HG03039 (cell line): ENCODE measurements at regions not wholly inside any gene's neighbourhood (a gene's known extent, or its start where the extent isn't known, plus 50 kb on each side); places are given as distances from the start of the nearest gene placed in this dataset.

Source experiments
- ATAC-seq: cut with Tn5 transposase; IDR thresholded peaks from one replicate; pipeline ENCODE4 v1.9.1; 2021; ENCODE audit warnings: mild to moderate bottlenecking, moderate library complexity; ENCODE audit not compliant: unreplicated experiment

DNA sequence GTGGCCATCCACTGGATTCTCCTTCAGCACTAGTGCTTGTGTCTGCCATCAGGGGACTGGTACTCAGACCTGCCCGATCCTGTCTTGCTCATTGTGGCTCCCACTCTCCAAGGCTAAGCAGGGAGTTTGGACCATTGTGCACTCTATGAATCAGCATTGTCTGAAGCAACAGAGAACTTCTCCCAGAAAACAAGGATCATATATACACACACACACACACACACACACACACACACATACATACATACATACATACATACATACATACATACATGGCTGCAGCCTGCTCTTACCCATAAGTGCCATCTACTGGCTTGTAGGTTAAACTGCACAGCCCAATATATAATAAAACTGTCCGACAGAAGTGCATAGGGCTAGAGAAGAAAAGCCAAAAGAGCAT is 345.3 kb upstream of the LCORL start:
- ATAC-seq = peak; percentile 85

DNA sequence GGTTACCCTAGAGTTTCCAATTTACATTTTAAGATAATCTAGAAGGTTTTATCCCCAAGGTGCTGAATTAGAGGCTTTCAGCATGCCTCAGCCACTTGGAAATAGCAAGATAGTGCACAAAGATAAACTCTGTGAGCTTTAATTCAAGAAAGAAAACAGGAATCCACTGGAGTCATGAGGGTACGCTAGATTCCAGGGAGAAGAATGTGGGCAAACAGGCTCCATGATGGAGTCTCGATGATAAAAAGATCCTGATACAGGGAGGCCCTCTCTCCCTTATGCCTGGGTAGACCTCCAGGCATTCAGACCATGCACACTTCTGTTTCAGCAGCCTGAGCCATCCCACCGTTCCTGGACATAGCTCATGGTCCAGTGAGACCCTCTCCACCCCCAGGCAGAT is 344.6 kb upstream of the LCORL start:
- no peak for ATAC-seq

- no peak for ATAC-seq
These were observed 322.0 kb upstream of the LCORL start for GRCh38 chr4:18343581-18343980.

DNA sequence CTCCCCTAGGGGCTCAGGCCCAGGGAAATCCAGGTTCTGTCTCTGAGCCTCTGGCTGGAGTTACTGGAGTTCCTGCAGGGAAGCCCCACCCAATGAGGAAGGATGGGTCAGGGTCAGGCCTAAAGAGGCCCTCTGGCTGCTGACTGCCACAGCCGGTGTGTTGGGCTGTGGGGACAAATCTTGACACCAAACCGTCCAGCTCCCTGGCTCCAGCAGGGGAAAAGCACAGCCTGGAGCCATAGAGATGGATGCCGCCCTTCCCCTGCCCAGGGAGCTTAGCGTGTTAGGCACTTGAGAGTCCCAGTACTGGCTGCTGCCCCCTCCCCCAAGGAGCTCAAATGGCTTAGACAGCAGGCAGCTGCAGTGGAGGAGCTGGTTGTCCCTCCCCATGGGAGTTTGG is 321.3 kb upstream of the LCORL start:
- no peak for ATAC-seq

- no peak for ATAC-seq
These were observed 300.5 kb upstream of the LCORL start for GRCh38 chr4:18321956-18322530.

GRCh38 chr4:18319431-18319830 is 297.9 kb upstream of the LCORL start:
- no peak for ATAC-seq

DNA sequence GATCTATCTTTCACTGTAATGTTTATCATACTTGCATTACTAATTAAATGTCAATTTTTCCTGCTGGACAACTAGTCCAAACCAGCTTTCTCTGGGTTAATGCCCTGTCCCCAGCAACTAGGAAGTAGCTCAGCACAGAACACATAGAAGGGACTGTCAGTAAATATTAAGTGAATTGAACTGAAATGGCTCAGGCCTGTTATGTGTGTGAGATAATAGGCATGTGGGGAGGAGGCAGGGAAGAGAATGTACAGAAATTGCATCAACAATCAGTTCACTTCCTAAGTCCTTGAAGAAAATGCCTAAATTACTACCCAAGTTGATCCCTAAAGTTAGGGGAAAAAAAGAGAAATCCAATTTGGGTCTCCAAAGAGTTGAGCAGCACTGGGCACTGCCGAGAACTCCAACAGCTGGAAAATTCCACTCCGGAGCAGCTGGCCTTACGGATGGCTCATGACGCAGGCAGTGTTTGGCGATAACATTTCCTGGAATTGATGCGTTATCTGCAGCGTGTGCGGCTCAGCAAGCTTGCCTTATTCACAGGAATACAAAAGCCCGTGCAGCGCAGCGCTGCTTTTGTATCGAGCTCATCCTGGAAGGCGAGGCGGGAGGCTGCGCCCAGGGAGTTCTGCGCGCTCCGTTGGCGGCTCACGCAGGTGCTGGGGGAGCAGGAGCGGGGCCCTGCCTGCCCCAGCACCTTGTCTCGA is 297.3 kb upstream of the LCORL start:
- ATAC-seq = no peak

DNA sequence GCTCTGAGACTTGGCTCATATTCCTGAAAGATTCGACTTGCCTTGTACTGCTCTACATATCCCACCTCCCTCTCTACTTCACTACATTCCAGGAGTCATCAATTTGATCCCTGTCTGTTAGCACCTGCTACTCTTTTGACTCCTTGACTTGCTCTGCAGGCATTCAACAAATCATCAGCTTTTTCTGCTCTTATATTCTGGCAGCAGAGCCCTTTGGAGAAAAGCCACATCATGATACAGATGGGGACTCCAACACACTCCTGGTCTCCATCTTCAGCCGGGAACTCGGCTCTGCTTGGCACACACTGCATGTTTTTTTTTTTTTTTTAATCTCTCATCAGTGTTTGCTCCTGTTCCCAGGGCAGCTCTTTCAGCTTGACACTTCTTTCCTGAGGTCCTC is 293.2 kb upstream of the LCORL start:
- no peak for ATAC-seq

DNA sequence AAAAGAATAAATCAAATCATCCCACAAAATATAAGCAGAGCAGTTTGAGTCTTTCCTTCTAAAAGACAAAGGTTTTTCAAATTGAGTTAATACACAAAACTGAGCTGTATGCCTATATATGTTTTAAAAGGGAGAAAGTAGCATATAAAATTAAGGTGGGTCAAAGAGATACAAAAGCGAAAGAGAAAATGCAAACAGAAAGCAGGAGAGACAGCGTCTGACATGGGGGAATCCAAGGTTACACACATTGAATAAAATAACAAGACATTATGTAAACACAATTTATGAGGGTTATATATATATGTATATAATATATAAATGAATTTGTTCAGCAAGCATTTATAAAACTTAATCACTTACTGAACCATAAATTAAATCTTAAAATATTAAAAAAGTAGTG is 276.1 kb upstream of the LCORL start:
- no peak for ATAC-seq

- no peak for ATAC-seq
These were observed 274.9 kb upstream of the LCORL start for GRCh38 chr4:18296411-18296810.

DNA sequence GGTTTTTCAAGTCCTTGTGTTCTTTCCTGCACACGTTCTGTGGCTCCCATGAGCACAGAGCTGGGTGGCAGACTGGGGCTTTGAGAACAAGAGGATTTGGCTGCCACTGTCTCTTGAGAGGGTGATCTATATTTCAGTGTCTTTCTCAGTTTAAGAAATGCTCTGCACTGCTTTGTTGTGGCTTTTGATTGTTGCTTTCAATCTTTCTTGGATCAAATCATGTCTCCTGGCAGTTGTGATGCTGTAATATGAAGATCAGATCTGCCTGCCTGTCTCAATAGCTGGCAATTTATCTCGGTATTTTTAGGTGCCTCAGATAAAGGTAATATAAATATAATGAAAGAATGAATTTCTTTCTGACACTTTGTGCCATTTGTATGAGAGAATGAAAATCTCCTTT is 273.3 kb upstream of the LCORL start:
- ATAC-seq = no peak

GRCh38 chr4:18294021-18294420 is 272.5 kb upstream of the LCORL start:
- no peak for ATAC-seq

- ATAC-seq = no peak
These were observed 270.9 kb upstream of the LCORL start for GRCh38 chr4:18292411-18292810.

DNA sequence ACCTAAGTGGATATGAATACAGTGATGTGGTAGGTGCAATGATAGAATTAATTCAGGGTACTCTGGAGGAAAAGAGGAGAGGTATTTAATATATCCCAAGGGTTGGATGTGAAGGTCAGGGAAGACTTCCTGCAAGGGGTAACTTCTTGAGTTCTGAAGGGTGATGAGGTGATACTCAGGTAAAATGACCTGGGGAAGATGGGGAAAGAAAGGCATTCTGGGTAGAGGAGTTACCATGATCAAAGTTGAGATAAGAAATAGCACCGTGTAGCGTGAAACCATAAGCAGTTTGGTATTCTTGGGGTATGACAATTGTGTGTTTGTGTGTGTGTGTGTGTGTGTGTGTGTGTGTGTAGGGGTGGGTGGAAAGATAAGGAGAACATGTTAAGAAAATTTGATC is 270.4 kb upstream of the LCORL start:
- no peak for ATAC-seq

DNA sequence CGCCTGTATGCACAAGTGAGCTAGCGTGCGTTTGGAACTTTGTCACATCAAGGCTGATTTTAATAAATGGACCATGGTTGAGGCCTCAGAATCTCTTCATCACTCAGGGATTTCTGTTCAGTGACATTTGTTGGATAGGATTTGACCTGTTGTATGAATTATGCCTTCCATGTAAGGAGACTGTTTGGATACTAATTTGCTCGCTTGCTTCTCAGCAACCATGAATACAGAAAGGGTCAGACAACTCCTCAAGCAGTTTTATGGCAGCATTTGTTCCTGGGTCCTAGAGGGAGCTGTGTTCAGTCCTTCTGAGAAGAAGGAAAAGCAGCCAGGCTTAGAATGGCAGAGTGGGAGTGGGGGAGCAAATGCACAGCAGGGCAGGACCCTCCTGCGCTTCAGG is 269.7 kb upstream of the LCORL start:
- ATAC-seq = no peak

- ATAC-seq = no peak
These were observed 263.8 kb upstream of the LCORL start for GRCh38 chr4:18285357-18285756.

- ATAC-seq = no peak
These were observed 256.7 kb upstream of the LCORL start for GRCh38 chr4:18278244-18278643.

DNA sequence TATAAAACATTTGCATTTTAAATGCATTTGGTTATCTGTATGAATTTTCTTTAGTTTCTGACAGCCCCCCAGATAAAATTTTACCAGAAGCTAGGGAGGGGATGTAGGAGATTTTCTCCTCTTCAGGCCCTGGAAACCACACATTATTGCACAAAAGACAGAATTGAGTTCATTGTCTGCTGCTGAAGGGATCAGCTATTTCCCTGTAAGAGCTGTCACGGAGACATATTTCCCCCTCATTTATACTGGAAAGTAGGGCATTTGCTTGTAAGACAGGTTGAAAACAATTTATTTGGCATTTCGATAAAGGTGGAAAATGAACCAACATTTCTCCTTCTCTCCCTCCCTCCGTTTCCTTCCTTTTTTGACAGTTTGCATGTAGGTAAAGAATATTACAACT is 241.3 kb upstream of the LCORL start:
- ATAC-seq = no peak

DNA sequence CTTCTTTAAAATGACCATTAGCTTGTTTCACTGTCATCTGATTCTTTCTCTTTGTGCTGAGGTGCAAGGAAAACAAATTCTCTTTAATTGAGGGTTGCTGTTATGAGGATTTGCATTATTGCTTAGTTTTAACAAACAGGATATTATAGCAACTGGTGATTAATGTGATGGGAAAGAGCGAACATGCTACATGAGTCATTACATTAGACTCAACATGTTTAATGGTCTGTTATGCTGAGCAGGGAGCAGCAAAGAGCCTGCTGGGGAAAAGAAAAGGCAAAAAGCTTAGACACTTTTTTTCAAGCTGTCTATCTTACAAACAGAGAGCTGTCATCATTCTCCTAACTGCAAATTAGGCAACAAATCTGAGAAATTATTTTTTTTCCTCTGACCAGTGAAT is 230.5 kb upstream of the LCORL start:
- no peak for ATAC-seq

- ATAC-seq = no peak
These were observed 229.0 kb upstream of the LCORL start for GRCh38 chr4:18250564-18250963.

DNA sequence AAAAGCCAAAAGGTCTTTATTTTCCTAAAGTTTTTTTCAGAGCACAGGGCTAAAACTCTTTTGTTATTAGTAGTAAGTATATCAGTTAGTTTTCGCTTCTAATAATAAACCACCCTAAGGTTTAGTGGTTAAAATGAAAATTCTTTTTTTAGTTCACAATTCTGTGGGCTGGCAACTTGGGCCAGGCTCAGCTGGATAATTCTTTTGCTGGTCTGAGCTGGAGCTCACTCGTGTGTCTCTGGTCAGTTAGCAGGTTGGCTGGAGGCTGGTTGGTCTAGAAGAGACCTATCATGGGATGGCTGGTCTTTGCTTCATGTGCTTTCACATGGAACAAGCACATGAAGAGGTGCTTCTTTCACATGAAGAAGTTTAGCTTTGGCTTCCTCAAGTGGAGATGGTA is 227.1 kb upstream of the LCORL start:
- ATAC-seq = no peak

DNA sequence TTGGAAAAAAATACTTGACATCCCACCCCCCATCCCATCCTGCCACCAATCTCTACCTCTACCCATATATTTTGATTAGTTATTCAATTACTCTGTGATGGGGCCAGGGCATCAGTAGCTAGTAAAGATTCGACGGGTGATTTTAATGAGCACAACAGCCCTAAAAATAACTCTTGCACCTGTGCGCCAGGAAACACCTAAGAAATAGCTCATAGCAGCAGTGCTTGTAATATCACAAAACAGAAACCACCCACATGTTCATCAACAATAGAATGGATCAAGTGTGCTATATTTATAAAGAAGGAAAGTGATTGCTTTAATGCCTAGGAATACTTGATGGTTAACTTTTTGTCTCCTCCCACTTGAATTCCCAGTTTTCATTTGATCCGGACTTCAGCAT is 225.6 kb upstream of the LCORL start:
- no peak for ATAC-seq
